Neural cell (in vitro differentiated cells): ENCODE measurements at regions not wholly inside any gene's neighbourhood (a gene's known extent, or its start where the extent isn't known, plus 50 kb on each side); places are given as distances from the start of the nearest gene placed in this dataset.

Source experiments
- CTCF ChIP-seq: fragments of 450-650 bp; IDR thresholded peaks from 2 replicates; pipeline ENCODE4 v1.5.1; 2014; ENCODE audit warnings: antibody characterized with exemption, mild to moderate bottlenecking, moderate library complexity; ENCODE audit not compliant: poor library complexity, severe bottlenecking
- EP300 ChIP-seq: fragments of 450-650 bp; conservative IDR thresholded peaks from 2 replicates; pipeline ENCODE4 v1.6.1; 2014; ENCODE audit warnings: antibody characterized with exemption, mild to moderate bottlenecking, moderate library complexity; ENCODE audit not compliant: poor library complexity, severe bottlenecking
- POLR2AphosphoS5 ChIP-seq: IDR thresholded peaks from 2 replicates; pipeline ENCODE4 v1.6.1; 2012
- RAD21 ChIP-seq: fragments of 450-650 bp; conservative IDR thresholded peaks from 2 replicates; pipeline ENCODE4 v1.6.1; 2014; ENCODE audit warnings: antibody characterized with exemption, mild to moderate bottlenecking, moderate library complexity
- SMC3 ChIP-seq: fragments of 450-650 bp; conservative IDR thresholded peaks from 2 replicates; pipeline ENCODE4 v1.6.1; 2014; ENCODE audit warnings: antibody characterized with exemption, mild to moderate bottlenecking, moderate library complexity; ENCODE audit not compliant: poor library complexity
- TAF1 ChIP-seq: IDR thresholded peaks from 2 replicates; pipeline ENCODE4 v1.6.1; 2012; ENCODE audit warnings: low read depth

GRCh38 chr6:61217714-61218113 lies 1068.3 kb downstream of the KHDRBS2 start:
- TF ChIP-seq CTCF, result no peak
- TF ChIP-seq RAD21, result no peak
- TF ChIP-seq TAF1, result no peak
- TF ChIP-seq POLR2AphosphoS5, result no peak
- TF ChIP-seq EP300, result no peak
- TF ChIP-seq SMC3, result no peak
